ENCODE measurements at regions not wholly inside any gene's neighbourhood (a gene's known extent, or its start where the extent isn't known, plus 50 kb on each side); places are given as distances from the start of the nearest gene placed in this dataset.
"Not testable (repeated sequence)": the region's sequence is repeated elsewhere in the genome, so short reads cannot be mapped to it uniquely, and the experiment has no call there.

DNA sequence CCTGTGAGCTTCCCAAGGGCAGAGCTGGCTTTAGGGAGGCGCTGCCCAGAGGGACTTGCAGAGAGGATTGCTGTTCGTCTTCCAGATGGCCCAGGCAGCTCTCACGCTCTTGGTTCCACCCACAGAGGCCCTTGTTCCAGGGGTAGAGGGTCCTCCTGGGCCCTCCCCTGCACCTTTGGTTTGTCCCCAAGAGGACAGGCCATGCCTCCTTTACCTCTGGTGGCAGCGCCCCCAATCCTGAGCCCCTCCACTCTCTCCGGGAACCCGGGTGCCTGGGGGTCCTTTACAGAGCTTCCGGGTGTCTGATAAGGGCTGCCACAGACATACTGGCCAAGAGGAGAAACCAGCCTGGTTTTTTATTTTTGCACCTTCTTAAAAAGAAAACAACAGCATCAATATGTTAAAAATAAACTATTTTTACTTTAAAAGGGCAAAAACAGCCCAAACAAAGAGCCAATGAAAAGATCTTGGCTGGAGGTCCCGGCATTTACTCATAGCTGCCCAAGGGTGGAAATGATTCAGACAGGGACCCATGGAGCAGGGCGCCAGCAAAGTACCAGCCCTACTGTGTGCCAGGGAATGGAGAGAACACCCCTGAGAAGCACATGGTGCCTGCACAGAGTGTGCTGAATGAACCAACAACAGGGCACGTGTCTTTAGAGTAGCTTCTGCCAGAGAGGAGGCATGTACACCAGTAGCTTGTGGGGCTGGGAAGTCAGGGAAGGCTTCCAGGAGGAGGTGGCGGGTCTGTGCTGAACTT, 70.8 kb upstream of the LRPAP1 start:
- not testable (repeated sequence) for H3K9me3 ChIP-seq (ENCODE audit: low read length); H3K27ac ChIP-seq (ENCODE audit: low read length); H2AFZ ChIP-seq (ENCODE audit: low read length); H3K9me2 ChIP-seq (replicated peaks; ENCODE audit: insufficient read depth, low read length); H3K4me3 ChIP-seq (ENCODE audit: low read length); H3K27me3 ChIP-seq (ENCODE audit: low read length); H3K9ac ChIP-seq (ENCODE audit: low read length); H4K20me1 ChIP-seq (ENCODE audit: insufficient read depth, low read depth, low read length); H3K4me2 ChIP-seq (ENCODE audit: low read depth, low read length, poor library complexity, severe bottlenecking); DNase-seq; H3K36me3 ChIP-seq (ENCODE audit: insufficient read depth, low read length); H3K4me1 ChIP-seq (ENCODE audit: low read length); H3K79me2 ChIP-seq (ENCODE audit: low read length)

DNA sequence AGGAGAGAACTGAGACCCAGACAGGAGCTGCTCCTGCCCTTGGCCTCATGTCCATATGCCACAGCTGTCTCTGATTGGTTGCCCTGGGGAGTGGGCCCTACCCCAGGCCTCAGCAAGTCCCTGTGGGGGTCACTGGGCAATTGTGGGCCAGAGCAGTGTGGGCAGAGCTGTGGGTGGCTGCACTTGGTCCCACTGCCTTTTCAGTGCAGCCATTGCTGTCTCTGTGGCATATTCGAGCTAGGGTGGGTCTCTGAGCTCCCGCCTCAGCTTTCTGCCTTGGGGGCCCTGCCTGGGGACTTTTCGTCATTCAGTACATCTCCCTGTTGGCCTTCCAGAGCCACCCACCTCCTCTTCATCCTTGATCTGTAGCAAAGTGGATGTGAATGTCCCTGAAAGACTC, 69.8 kb upstream of the LRPAP1 start:
- Histone ChIP-seq H3K4me3 (ENCODE audit: low read length) (no peak overlapping the region), H3K9ac (ENCODE audit: low read length) (no peak overlapping the region), H3K4me2 (ENCODE audit: low read depth, low read length, poor library complexity, severe bottlenecking) (no peak overlapping the region), H3K27ac (ENCODE audit: low read length) (no peak overlapping the region), H3K4me1 (ENCODE audit: low read length) (no peaks in the 10 kb centered on the region), H4K20me1 (ENCODE audit: insufficient read depth, low read depth, low read length) (no peaks in the 10 kb centered on the region), H3K27me3 (ENCODE audit: low read length) (no peaks in the 10 kb centered on the region), H3K9me3 (ENCODE audit: low read length) (peaks cover 10% of the 10 kb centered on the region), H3K9me2 (replicated peaks; ENCODE audit: insufficient read depth, low read length) (no peaks in the 10 kb centered on the region), H3K79me2 (ENCODE audit: low read length) (no peaks in the 10 kb centered on the region), H2AFZ (ENCODE audit: low read length) (no peak overlapping the region), H3K36me3 (ENCODE audit: insufficient read depth, low read length) (no peaks in the 10 kb centered on the region)
- DNase-seq = no peak

DNA sequence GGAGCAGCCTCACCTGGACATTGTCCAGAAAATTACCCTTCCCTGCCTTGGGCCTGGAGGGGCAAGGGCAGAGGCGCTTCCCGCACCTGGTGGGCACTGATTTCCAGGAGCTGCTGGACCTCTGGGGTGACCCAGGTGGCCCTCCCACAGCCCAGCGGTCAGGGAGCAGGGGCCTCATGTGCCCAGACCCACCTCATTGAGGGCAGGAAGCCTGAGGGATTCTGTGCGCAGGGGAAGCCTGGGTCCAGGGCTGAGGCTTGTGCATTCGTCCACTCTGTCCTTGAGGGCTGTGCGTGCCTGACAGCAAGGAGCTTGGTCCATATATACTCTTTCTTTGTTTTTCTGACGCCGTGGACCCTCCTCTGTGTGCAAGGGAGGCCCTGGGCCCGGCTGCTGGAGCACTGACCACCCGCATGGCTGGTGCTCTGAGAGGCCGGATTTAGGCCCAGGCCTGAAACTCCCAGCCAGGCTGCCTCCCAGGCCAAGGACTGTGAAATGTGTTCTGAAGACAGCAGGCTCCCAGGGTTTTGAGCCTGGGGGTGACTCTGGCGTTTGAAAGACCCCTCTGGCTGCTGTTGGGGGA, 69.0 kb upstream of the LRPAP1 start:
- H2AFZ ChIP-seq (ENCODE audit: low read length); H3K27me3 ChIP-seq (ENCODE audit: low read length); H3K27ac ChIP-seq (ENCODE audit: low read length); H3K4me2 ChIP-seq (ENCODE audit: low read depth, low read length, poor library complexity, severe bottlenecking); H3K9ac ChIP-seq (ENCODE audit: low read length); H3K4me1 ChIP-seq (ENCODE audit: low read length); H4K20me1 ChIP-seq (ENCODE audit: insufficient read depth, low read depth, low read length); H3K36me3 ChIP-seq (ENCODE audit: insufficient read depth, low read length); H3K4me3 ChIP-seq (ENCODE audit: low read length); H3K79me2 ChIP-seq (ENCODE audit: low read length); H3K9me2 ChIP-seq (replicated peaks; ENCODE audit: insufficient read depth, low read length); H3K9me3 ChIP-seq (ENCODE audit: low read length); DNase-seq: not testable (repeated sequence)

DNA sequence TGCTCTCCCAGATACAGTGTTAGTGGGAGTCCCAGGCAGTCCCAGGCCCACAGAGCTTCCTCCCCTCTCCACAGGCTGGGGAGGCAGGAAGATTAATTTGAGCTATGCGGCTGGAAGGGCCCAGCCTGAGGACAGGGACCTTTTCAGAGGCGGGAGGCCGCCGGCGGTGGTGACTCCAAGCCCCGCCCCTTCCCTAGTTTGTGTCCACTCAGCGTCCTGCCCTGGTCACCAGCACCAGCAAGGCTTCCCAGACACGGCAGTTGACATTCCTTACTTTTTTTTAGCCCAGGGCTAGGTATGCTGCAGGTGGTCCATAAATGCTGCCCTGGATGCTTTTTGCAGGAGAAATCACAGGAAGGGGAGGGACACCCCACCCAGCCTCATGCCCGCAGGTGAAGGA, 67.7 kb upstream of the LRPAP1 start:
- H3K36me3 ChIP-seq (ENCODE audit: insufficient read depth, low read length) = no peaks in the 10 kb centered on the region
- H3K4me1 ChIP-seq (ENCODE audit: low read length) = no peaks in the 10 kb centered on the region
- no peak overlapping the region for H2AFZ ChIP-seq (ENCODE audit: low read length)

DNA sequence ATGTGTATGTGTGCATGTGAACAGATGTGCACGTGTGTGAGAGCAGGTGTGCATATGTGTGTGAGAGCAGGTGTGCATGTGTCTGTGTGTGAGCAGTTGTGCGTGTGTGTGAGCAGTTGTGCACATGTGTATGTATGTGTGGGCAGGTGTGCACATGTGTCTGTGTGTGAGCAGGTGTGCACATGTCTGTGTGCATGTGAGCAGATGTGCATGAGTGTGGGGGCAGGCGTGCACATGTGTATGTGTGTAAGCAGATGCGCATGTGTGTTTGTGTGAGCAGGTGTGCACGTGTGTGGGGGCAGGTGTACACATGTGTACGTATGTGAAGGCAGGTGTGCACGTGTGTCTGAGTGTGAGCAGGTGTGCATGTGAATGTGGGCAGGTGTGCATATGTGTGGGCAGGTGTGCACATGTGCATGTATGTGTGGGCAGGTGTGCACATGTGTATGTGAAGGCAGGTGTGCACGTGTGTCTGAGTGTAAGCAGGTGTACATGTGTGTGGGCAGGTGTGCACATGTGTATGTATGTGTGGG, 66.5 kb upstream of the LRPAP1 start:
- H2AFZ ChIP-seq (ENCODE audit: low read length) = no peak overlapping the region
- H3K4me1 ChIP-seq (ENCODE audit: low read length) = no peaks in the 10 kb centered on the region
- H3K4me2 ChIP-seq (ENCODE audit: low read depth, low read length, poor library complexity, severe bottlenecking) = no peak overlapping the region
- H3K9me2 ChIP-seq (replicated peaks; ENCODE audit: insufficient read depth, low read length) = no peaks in the 10 kb centered on the region
- no peaks in the 10 kb centered on the region for H4K20me1 ChIP-seq (ENCODE audit: insufficient read depth, low read depth, low read length)
- H3K27me3 ChIP-seq (ENCODE audit: low read length) = no peaks in the 10 kb centered on the region
- peaks cover 10% of the 10 kb centered on the region for H3K9me3 ChIP-seq (ENCODE audit: low read length)
- no peaks in the 10 kb centered on the region for H3K36me3 ChIP-seq (ENCODE audit: insufficient read depth, low read length)
- no peak for DNase-seq
- H3K27ac ChIP-seq (ENCODE audit: low read length) = no peak overlapping the region
- no peak overlapping the region for H3K4me3 ChIP-seq (ENCODE audit: low read length)
- no peak overlapping the region for H3K9ac ChIP-seq (ENCODE audit: low read length)
- H3K79me2 ChIP-seq (ENCODE audit: low read length) = no peaks in the 10 kb centered on the region

More for the DNA sequence above, 67.7 kb upstream of the LRPAP1 start:
- Histone ChIP-seq H3K79me2 (ENCODE audit: low read length) (no peaks in the 10 kb centered on the region), H3K27ac (ENCODE audit: low read length) (no peak overlapping the region), H3K9me3 (ENCODE audit: low read length) (peaks cover 10% of the 10 kb centered on the region), H3K9ac (ENCODE audit: low read length) (no peak overlapping the region), H3K27me3 (ENCODE audit: low read length) (no peaks in the 10 kb centered on the region), H3K4me3 (ENCODE audit: low read length) (no peak overlapping the region), H3K9me2 (replicated peaks; ENCODE audit: insufficient read depth, low read length) (no peaks in the 10 kb centered on the region), H4K20me1 (ENCODE audit: insufficient read depth, low read depth, low read length) (no peaks in the 10 kb centered on the region), H3K4me2 (ENCODE audit: low read depth, low read length, poor library complexity, severe bottlenecking) (no peak overlapping the region)
- no peak for DNase-seq

DNA sequence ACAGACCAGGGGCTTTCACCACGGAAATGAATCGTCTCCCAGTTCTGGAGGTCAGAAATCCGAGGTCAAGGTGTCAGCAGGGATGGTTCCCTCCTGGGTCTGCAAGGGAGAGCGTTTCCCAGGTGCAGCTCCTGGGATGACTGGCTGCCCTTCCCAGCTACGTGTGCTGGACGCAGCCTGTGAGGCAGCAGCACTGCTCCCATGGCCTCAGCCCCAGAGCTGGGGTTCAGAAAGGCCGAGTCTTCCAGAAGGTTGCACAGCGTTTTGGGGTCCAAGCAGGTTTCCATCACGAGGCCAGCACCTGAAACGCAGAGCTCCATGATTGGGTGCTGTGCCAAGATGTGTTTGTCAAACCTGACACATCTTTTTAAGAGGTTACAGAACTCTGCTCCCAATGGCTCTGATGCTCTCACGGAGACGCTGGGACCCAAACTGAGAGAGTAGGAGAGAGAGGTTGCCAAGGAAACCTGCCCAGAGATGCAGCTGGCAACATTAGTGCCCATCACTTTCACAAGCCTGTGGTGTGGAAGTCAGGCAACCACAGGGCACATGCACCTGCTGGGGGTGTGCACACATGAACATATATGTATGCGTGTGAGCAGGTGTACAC, 65.8 kb upstream of the LRPAP1 start:
- H3K4me2 ChIP-seq (ENCODE audit: low read depth, low read length, poor library complexity, severe bottlenecking); H3K9me2 ChIP-seq (replicated peaks; ENCODE audit: insufficient read depth, low read length); H3K9me3 ChIP-seq (ENCODE audit: low read length); H2AFZ ChIP-seq (ENCODE audit: low read length); H3K27me3 ChIP-seq (ENCODE audit: low read length); H4K20me1 ChIP-seq (ENCODE audit: insufficient read depth, low read depth, low read length); H3K4me3 ChIP-seq (ENCODE audit: low read length); H3K27ac ChIP-seq (ENCODE audit: low read length); H3K36me3 ChIP-seq (ENCODE audit: insufficient read depth, low read length); H3K79me2 ChIP-seq (ENCODE audit: low read length); H3K9ac ChIP-seq (ENCODE audit: low read length); H3K4me1 ChIP-seq (ENCODE audit: low read length); DNase-seq: not testable (repeated sequence)

DNA sequence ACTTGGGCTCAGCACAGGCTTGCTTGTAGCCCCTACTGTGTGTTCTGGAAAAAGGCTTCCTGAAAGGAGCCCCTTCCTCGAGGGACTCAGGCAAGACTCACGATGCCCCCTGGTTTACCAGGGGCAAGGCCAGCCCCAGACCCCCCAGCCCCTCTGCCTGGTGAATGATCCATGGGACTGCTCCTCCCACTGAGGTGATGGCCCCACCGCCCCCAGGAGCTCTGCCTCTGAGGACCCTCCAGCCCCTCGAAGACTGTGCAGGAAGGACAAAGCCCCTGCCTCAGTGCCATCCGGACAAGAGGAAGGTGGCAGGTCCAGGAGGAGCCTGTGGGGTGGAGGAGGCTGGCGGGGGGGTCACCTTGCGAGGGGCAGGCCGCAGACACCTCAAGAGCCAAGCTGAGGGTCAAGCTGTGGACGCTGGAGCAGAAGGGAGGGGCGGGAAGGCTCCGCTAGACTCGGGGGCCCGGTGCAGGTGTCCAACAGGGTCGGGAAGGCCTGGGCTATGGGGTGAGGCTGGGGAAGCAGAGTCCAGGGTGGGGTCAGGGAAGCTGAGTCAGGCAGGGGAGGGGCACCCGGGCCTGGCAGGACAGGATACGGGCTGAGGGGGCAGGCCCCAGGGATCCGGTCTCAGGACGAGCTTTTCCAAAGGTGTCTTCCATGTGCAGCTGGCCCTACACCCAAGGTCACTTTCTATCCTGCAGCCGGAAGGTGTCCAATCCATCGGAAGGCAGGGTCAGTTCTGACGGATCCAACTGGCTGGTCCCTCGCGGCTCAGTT, 64.9 kb upstream of the LRPAP1 start:
- DNase-seq = not testable (repeated sequence)

More for the DNA sequence above, 64.9 kb upstream of the LRPAP1 start:
- not testable (repeated sequence) for H3K79me2 ChIP-seq (ENCODE audit: low read length); H3K27me3 ChIP-seq (ENCODE audit: low read length); H3K9me2 ChIP-seq (replicated peaks; ENCODE audit: insufficient read depth, low read length); H3K9ac ChIP-seq (ENCODE audit: low read length); H4K20me1 ChIP-seq (ENCODE audit: insufficient read depth, low read depth, low read length); H3K4me3 ChIP-seq (ENCODE audit: low read length); H3K4me2 ChIP-seq (ENCODE audit: low read depth, low read length, poor library complexity, severe bottlenecking); H3K9me3 ChIP-seq (ENCODE audit: low read length); H3K36me3 ChIP-seq (ENCODE audit: insufficient read depth, low read length); H3K4me1 ChIP-seq (ENCODE audit: low read length); H2AFZ ChIP-seq (ENCODE audit: low read length); H3K27ac ChIP-seq (ENCODE audit: low read length)

Measured in Karpas-422 (cell line).